HepG2 (cell line): ENCODE measurements at regions not wholly inside any gene's neighbourhood (a gene's known extent, or its start where the extent isn't known, plus 50 kb on each side); places are given as distances from the start of the nearest gene placed in this dataset.
A peak's percentile ranks its signal among the peaks of the same experiment; 100 is the strongest.

ENCODE experiments used
- ASH2L ChIP-seq: fragments of 300-600, 200-600 bp; sonication (generic); IDR thresholded peaks from 2 replicates; pipeline ENCODE4 v1.7.0; 2017; ENCODE audit warnings: low read depth, mild to moderate bottlenecking, moderate library complexity, mixed read lengths, low read length; ENCODE audit not compliant: insufficient read length
- CREM ChIP-seq, 2 experiments: sonication (generic) in 1 of 2; formaldehyde crosslinking in 1 of 2; IDR thresholded peaks; 2 replicates each; pipeline versions ENCODE4 v1.4.0 to v1.6.1; 2016 to 2020; ENCODE audit warnings: antibody characterized with exemption in 1 of 2, mild to moderate bottlenecking in 1 of 2, missing genetic modification reagents in 1 of 2
- DRAP1 ChIP-seq: IDR thresholded peaks from 2 replicates; pipeline ENCODE4 v1.6.1; 2016; ENCODE audit warnings: missing genetic modification reagents, missing compliant biosample characterization
- FOXA1 ChIP-seq, 2 experiments: fragments of 450-650 bp in 1 of 2; sonication (generic) in 1 of 2; formaldehyde crosslinking in 1 of 2; IDR thresholded peaks; 2 replicates each; pipeline versions ENCODE4 v1.4.0 to v1.6.1; 2016 to 2020; ENCODE audit warnings: missing genetic modification reagents in 1 of 2
- GABPA ChIP-seq, 2 experiments: IDR thresholded peaks; 2 replicates each; pipeline ENCODE4 v1.6.1; 2011 to 2016; ENCODE audit warnings: low read depth in 2 of 2, low read length in 1 of 2, missing biosample characterization in 1 of 2, missing genetic modification characterization in 1 of 2
- MED1 ChIP-seq: sonication (generic); formaldehyde crosslinking; IDR thresholded peaks from 2 replicates; pipeline ENCODE4 v1.4.0; 2020; ENCODE audit warnings: missing genetic modification reagents
- MEIS1 ChIP-seq: sonication (generic); formaldehyde crosslinking; IDR thresholded peaks from 2 replicates; pipeline ENCODE4 v1.9.0; 2021; ENCODE audit warnings: mild to moderate bottlenecking, missing genetic modification reagents, moderate library complexity, borderline replicate concordance
- NCOA2 ChIP-seq: sonication (generic); formaldehyde crosslinking; IDR thresholded peaks from 2 replicates; pipeline ENCODE4 v1.8.0; 2022; ENCODE audit warnings: inconsistent platforms
- NFIB ChIP-seq: sonication (generic); formaldehyde crosslinking; IDR thresholded peaks from 2 replicates; pipeline ENCODE4 v1.9.0; 2021; ENCODE audit warnings: missing genetic modification reagents, mild to moderate bottlenecking, borderline replicate concordance
- SOX6 ChIP-seq, 2 experiments: fragments of 450-650 bp in 1 of 2; sonication (generic) in 1 of 2; formaldehyde crosslinking in 1 of 2; IDR thresholded peaks; 2 replicates each; pipeline versions ENCODE4 v1.4.0 to v1.6.1; 2017 to 2020; ENCODE audit warnings: antibody characterized with exemption in 1 of 2, mild to moderate bottlenecking in 1 of 2, missing genetic modification reagents in 1 of 2
- SPEN ChIP-seq: sonication (generic); formaldehyde crosslinking; IDR thresholded peaks from 2 replicates; pipeline ENCODE4 v1.5.1; 2020; ENCODE audit warnings: low read depth, mild to moderate bottlenecking, missing genetic modification reagents
- TEAD2 ChIP-seq: sonication (generic); formaldehyde crosslinking; IDR thresholded peaks from 2 replicates; pipeline ENCODE4 v1.9.0; 2021; ENCODE audit warnings: missing genetic modification reagents
- TOE1 ChIP-seq: sonication (generic); formaldehyde crosslinking; IDR thresholded peaks from 2 replicates; pipeline ENCODE4 v1.4.0; 2020; ENCODE audit warnings: mild to moderate bottlenecking, missing genetic modification reagents
- ZNF160 ChIP-seq: sonication (generic); formaldehyde crosslinking; IDR thresholded peaks from 2 replicates; pipeline ENCODE4 v1.8.0; 2022; ENCODE audit warnings: mild to moderate bottlenecking, inconsistent platforms, missing genetic modification reagents
- ZNF30 ChIP-seq: sonication (generic); formaldehyde crosslinking; IDR thresholded peaks from 2 replicates; pipeline ENCODE4 v1.5.0; 2020; ENCODE audit warnings: mild to moderate bottlenecking, missing genetic modification reagents
- ZNF773 ChIP-seq: sonication (generic); formaldehyde crosslinking; IDR thresholded peaks from 2 replicates; pipeline ENCODE4 v1.4.0; 2020; ENCODE audit warnings: missing genetic modification reagents, borderline replicate concordance
- TF ChIP-seq, protein P1 (sequence below): sonication (generic); formaldehyde crosslinking; IDR thresholded peaks from 2 replicates; pipeline ENCODE4 v1.4.0; 2020; ENCODE audit warnings: missing genetic modification reagents
- TF ChIP-seq, protein P2 (sequence below), 2 experiments: sonication (generic) in 1 of 2; formaldehyde crosslinking in 1 of 2; IDR thresholded peaks; 2 replicates each; pipeline versions ENCODE4 v1.4.0 to v1.6.1; 2018 to 2020; ENCODE audit warnings: missing genetic modification reagents in 2 of 2, borderline replicate concordance in 1 of 2, low read depth in 1 of 2, mild to moderate bottlenecking in 1 of 2, missing biosample characterization in 1 of 2
- TF ChIP-seq, protein P3 (sequence below): sonication (generic); IDR thresholded peaks from 2 replicates; pipeline ENCODE4 v1.6.1; 2016; ENCODE audit warnings: low read depth, borderline replicate concordance
- TF ChIP-seq, protein P4 (sequence below): IDR thresholded peaks from 2 replicates; pipeline ENCODE4 v1.6.1; 2012; ENCODE audit warnings: low read depth, low read length, improper control_type of control experiment

DNA sequence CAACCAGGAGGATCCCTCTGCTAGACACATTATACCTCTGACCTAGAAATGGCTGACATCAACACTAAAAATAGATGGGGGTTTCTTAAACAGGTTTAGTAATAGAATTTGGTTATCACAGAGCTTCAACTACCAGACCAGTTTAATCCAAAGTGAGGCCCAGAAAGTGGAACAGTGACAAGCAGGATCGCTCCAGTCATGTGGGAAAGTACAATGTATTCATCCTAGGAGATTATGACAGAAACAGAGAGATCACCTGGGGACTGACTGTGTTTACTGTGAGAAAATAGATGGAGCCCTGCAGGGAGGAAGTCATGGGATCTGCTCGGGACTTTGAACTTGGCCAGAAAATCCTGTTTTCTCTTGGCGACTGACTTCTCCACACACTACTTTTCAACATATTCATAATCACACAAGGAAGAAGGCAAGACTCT, 238.7 kb upstream of the SOX4 start (continued):
- TF ChIP-seq, protein P1, sequence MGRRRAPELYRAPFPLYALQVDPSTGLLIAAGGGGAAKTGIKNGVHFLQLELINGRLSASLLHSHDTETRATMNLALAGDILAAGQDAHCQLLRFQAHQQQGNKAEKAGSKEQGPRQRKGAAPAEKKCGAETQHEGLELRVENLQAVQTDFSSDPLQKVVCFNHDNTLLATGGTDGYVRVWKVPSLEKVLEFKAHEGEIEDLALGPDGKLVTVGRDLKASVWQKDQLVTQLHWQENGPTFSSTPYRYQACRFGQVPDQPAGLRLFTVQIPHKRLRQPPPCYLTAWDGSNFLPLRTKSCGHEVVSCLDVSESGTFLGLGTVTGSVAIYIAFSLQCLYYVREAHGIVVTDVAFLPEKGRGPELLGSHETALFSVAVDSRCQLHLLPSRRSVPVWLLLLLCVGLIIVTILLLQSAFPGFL (CRISPR knock-in tag), result no peak
- TF ChIP-seq TEAD2 (no peak), DRAP1 (CRISPR knock-in tag) (peak; percentile 33; the same call in 1 of the 2 replicates), CREM (IDR thresholded peaks at IDR 0.05) (peak; percentile 37; the same call in 1 of the 2 replicates), CREM (CRISPR knock-in tag; IDR thresholded peaks at IDR 0.05) (no peak), TOE1 (CRISPR knock-in tag) (no peak), GABPA (IDR thresholded peaks at IDR 0.05; ENCODE audit: low read depth, low read length) (no peak), GABPA (CRISPR knock-in tag; IDR thresholded peaks at IDR 0.05; ENCODE audit: low read depth) (peak; percentile 63), SPEN (peak; percentile 31; the same call in 1 of the 2 replicates), MED1 (peak; percentile 61), SOX6 (IDR thresholded peaks at IDR 0.05) (no peak), SOX6 (CRISPR knock-in tag; IDR thresholded peaks at IDR 0.05) (peak; percentile 71), ASH2L (peak; percentile 28), ZNF160 (CRISPR knock-in tag) (no peak), NCOA2 (CRISPR knock-in tag) (peak; percentile 64), NFIB (CRISPR knock-in tag) (no peak), FOXA1 (IDR thresholded peaks at IDR 0.05) (no peak), FOXA1 (CRISPR knock-in tag; IDR thresholded peaks at IDR 0.05) (peak; percentile 63), MEIS1 (CRISPR knock-in tag) (no peak), ZNF773 (CRISPR knock-in tag) (no peak), ZNF30 (no peak)
- TF ChIP-seq, protein P2, sequence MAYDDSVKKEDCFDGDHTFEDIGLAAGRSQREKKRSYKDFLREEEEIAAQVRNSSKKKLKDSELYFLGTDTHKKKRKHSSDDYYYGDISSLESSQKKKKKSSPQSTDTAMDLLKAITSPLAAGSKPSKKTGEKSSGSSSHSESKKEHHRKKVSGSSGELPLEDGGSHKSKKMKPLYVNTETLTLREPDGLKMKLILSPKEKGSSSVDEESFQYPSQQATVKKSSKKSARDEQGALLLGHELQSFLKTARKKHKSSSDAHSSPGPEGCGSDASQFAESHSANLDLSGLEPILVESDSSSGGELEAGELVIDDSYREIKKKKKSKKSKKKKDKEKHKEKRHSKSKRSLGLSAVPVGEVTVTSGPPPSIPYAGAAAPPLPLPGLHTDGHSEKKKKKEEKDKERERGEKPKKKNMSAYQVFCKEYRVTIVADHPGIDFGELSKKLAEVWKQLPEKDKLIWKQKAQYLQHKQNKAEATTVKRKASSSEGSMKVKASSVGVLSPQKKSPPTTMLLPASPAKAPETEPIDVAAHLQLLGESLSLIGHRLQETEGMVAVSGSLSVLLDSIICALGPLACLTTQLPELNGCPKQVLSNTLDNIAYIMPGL (CRISPR knock-in tag; IDR thresholded peaks at IDR 0.05; ENCODE audit: borderline replicate concordance in 1 of 2, low read depth in 1 of 2), result peak in 1 of 2 experiments; percentile 35; a peak in 1 of 4 replicates
- TF ChIP-seq, protein P3, sequence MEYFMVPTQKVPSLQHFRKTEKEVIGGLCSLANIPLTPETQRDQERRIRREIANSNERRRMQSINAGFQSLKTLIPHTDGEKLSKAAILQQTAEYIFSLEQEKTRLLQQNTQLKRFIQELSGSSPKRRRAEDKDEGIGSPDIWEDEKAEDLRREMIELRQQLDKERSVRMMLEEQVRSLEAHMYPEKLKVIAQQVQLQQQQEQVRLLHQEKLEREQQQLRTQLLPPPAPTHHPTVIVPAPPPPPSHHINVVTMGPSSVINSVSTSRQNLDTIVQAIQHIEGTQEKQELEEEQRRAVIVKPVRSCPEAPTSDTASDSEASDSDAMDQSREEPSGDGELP, result peak; percentile 88
- TF ChIP-seq, protein P4, sequence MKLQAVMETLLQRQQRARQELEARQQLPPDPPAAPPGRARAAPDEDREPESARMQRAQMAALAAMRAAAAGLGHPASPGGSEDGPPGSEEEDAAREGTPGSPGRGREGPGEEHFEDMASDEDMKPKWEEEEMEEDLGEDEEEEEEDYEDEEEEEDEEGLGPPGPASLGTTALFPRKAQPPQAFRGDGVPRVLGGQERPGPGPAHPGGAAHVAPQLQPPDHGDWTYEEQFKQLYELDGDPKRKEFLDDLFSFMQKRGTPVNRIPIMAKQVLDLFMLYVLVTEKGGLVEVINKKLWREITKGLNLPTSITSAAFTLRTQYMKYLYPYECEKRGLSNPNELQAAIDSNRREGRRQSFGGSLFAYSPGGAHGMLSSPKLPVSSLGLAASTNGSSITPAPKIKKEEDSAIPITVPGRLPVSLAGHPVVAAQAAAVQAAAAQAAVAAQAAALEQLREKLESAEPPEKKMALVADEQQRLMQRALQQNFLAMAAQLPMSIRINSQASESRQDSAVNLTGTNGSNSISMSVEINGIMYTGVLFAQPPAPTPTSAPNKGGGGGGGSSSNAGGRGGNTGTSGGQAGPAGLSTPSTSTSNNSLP, result peak; percentile 33; the same call in 1 of the 2 replicates
